ENCODE measurements at regions not wholly inside any gene's neighbourhood (a gene's known extent, or its start where the extent isn't known, plus 50 kb on each side); places are given as distances from the start of the nearest gene placed in this dataset.

DNA sequence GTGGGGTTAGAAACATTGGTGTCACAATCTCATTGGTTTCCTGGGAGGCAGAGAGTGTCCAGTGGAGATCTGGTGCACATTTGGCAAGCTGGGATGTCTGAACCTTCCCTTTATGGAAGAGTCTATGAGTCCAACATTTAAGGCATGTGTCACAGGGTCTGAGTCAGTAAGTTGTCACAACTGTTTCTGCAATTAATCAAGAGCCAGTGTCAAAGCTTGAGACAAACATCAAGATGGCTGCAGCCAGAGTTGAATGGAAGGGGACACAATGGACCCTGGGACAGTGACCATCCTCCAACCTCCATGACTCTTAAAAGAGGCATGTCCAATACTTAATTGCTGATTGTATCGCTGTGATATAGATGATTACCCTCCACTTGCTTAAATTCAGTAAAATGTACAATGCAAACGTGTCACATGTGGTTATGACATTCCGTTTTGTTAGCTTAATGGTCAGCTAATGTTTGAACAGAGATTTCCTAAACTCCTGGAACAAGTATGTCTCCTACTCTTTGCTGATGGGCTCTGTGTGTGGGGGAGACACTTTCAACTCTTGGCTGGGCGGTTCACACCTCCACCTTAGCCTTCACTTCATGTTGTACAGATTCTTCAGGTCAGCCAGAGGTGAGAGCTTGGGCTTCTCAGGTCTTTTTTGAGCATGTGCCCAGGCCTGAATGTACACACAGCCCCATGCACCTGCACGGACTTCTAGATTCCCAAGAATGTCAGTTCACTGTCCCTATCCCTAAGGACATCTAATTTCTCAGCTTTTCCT lies 79.9 kb upstream of the PRR23E start:
- H3K9ac ChIP-seq (ENCODE audit: insufficient read length, low read depth): no peak overlapping the region
- no peak for TF ChIP-seq YY1 (IDR thresholded peaks at IDR 0.05; ENCODE audit: insufficient read depth, insufficient read length)
- no peak for TF ChIP-seq ZNF274 (IDR thresholded peaks at IDR 0.05; ENCODE audit: low read depth, low read length)
- TF ChIP-seq SUZ12 (IDR thresholded peaks at IDR 0.05; ENCODE audit: extremely low read depth, insufficient read depth, insufficient read length): no peak
- DNase-seq (ENCODE audit: low read depth, low spot score): no peak
- H3K4me3 ChIP-seq (ENCODE audit: insufficient read length, low read depth): no peak overlapping the region
- peaks cover 7% of the 10 kb centered on the region for H3K4me1 ChIP-seq (ENCODE audit: insufficient read depth, insufficient read length)
- no peaks in the 10 kb centered on the region for H3K36me3 ChIP-seq (ENCODE audit: insufficient read depth, insufficient read length, low read length)
- H3K9me3 ChIP-seq (ENCODE audit: insufficient read depth, low read length): peaks cover 63% of the 10 kb centered on the region
- H3K27me3 ChIP-seq (ENCODE audit: insufficient read depth, insufficient read length): no peaks in the 10 kb centered on the region

GRCh38 chr3:127113571-127113891 lies 79.4 kb upstream of the PRR23E start:
- no peak for DNase-seq (ENCODE audit: low read depth, low spot score)
- no peak overlapping the region for H3K9ac ChIP-seq (ENCODE audit: insufficient read length, low read depth)
- H3K36me3 ChIP-seq (ENCODE audit: insufficient read depth, insufficient read length, low read length): no peaks in the 10 kb centered on the region
- H3K4me1 ChIP-seq (ENCODE audit: insufficient read depth, insufficient read length): peaks cover 7% of the 10 kb centered on the region
- H3K4me3 ChIP-seq (ENCODE audit: insufficient read length, low read depth): no peak overlapping the region
- TF ChIP-seq SUZ12 (IDR thresholded peaks at IDR 0.05; ENCODE audit: extremely low read depth, insufficient read depth, insufficient read length): no peak
- no peak for TF ChIP-seq ZNF274 (IDR thresholded peaks at IDR 0.05; ENCODE audit: low read depth, low read length)
- TF ChIP-seq YY1 (IDR thresholded peaks at IDR 0.05; ENCODE audit: insufficient read depth, insufficient read length): no peak
- peaks cover 63% of the 10 kb centered on the region for H3K9me3 ChIP-seq (ENCODE audit: insufficient read depth, low read length)
- H3K27me3 ChIP-seq (ENCODE audit: insufficient read depth, insufficient read length): no peaks in the 10 kb centered on the region

DNA sequence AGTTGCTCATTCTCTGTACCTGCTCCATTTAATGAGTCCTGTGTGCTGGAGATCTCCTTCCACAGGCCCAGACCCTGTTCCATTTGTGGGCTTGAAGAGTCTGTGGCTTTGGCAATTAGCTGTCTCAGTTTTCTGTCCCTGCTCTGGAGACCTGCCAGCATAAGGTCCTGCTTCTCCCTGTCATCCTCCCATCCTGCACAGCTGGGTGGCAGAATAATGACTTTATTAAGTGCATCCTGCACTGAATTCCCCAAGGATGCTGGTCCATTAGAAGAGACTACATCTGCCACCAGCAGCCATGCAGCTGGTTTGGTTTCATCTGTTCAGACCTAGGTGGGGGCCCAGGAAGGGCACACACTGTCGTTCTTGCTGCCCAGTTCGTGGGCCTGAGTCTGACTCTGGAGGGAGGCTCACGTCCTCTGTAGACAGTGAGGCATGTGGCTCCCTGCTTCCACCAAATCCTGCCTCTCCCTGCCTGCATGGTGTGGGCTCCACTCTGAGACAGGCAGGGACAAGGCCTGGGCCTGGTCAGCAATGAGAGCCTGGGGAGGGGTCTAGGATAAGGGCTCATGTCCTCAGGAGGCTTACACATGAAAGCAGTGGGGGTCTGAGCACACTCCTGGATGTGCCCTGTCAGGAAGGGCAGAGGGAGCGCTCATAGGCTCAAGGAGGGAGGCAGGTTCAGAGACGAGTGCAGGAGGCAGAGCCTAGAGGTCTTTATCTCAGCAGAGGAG lies 78.4 kb upstream of the PRR23E start:
- Histone ChIP-seq H3K9me3 (ENCODE audit: insufficient read depth, low read length) (peaks cover 55% of the 10 kb centered on the region), H3K27me3 (ENCODE audit: insufficient read depth, insufficient read length) (no peaks in the 10 kb centered on the region), H3K4me1 (ENCODE audit: insufficient read depth, insufficient read length) (peaks cover 7% of the 10 kb centered on the region), H3K4me3 (ENCODE audit: insufficient read length, low read depth) (no peak overlapping the region), H3K9ac (ENCODE audit: insufficient read length, low read depth) (no peak overlapping the region), H3K36me3 (ENCODE audit: insufficient read depth, insufficient read length, low read length) (no peaks in the 10 kb centered on the region)
- DNase-seq (ENCODE audit: low read depth, low spot score): no peak
- TF ChIP-seq YY1 (IDR thresholded peaks at IDR 0.05; ENCODE audit: insufficient read depth, insufficient read length): no peak
- TF ChIP-seq SUZ12 (IDR thresholded peaks at IDR 0.05; ENCODE audit: extremely low read depth, insufficient read depth, insufficient read length): no peak
- no peak for TF ChIP-seq ZNF274 (IDR thresholded peaks at IDR 0.05; ENCODE audit: low read depth, low read length)

- Histone ChIP-seq H3K36me3 (ENCODE audit: insufficient read depth, insufficient read length, low read length) (no peaks in the 10 kb centered on the region), H3K27me3 (ENCODE audit: insufficient read depth, insufficient read length) (no peaks in the 10 kb centered on the region), H3K4me3 (ENCODE audit: insufficient read length, low read depth) (no peak overlapping the region), H3K9me3 (ENCODE audit: insufficient read depth, low read length) (peaks cover 45% of the 10 kb centered on the region), H3K4me1 (ENCODE audit: insufficient read depth, insufficient read length) (peaks cover 7% of the 10 kb centered on the region), H3K9ac (ENCODE audit: insufficient read length, low read depth) (no peak overlapping the region)
- DNase-seq (ENCODE audit: low read depth, low spot score): no peak
- TF ChIP-seq ZNF274 (IDR thresholded peaks at IDR 0.05; ENCODE audit: low read depth, low read length) (no peak), YY1 (IDR thresholded peaks at IDR 0.05; ENCODE audit: insufficient read depth, insufficient read length) (no peak), SUZ12 (IDR thresholded peaks at IDR 0.05; ENCODE audit: extremely low read depth, insufficient read depth, insufficient read length) (no peak)
Measured at GRCh38 chr3:127115691-127116351, 77.1 kb upstream of the PRR23E start.

DNA sequence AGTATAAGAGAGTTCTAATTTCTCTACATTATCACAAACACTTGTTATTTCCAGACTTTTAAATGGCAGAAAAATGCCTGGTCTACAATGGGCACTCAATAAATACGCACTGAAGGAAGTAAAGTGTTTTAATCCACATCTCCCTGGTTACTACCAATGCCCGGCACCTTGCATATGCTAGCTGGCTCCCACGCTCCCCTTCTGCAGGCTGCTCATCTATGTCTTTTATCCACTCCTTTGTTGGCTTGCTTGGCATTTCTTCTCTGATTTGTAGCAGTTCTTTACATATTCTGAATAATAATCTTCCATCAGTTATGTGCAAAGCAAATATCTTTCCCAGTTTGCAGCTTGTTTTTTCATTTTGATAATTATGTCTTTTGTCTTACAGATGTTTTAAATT lies 74.6 kb upstream of the PRR23E start:
- no peak for DNase-seq (ENCODE audit: low read depth, low spot score)
- Histone ChIP-seq H3K4me1 (ENCODE audit: insufficient read depth, insufficient read length) (peaks cover 7% of the 10 kb centered on the region), H3K9me3 (ENCODE audit: insufficient read depth, low read length) (peaks cover 23% of the 10 kb centered on the region; the same call in 1 of the 2 replicates), H3K9ac (ENCODE audit: insufficient read length, low read depth) (no peak overlapping the region), H3K4me3 (ENCODE audit: insufficient read length, low read depth) (no peak overlapping the region), H3K36me3 (ENCODE audit: insufficient read depth, insufficient read length, low read length) (no peaks in the 10 kb centered on the region), H3K27me3 (ENCODE audit: insufficient read depth, insufficient read length) (no peaks in the 10 kb centered on the region)
- TF ChIP-seq SUZ12 (IDR thresholded peaks at IDR 0.05; ENCODE audit: extremely low read depth, insufficient read depth, insufficient read length) (no peak), YY1 (IDR thresholded peaks at IDR 0.05; ENCODE audit: insufficient read depth, insufficient read length) (no peak), ZNF274 (IDR thresholded peaks at IDR 0.05; ENCODE audit: low read depth, low read length) (no peak)

DNA sequence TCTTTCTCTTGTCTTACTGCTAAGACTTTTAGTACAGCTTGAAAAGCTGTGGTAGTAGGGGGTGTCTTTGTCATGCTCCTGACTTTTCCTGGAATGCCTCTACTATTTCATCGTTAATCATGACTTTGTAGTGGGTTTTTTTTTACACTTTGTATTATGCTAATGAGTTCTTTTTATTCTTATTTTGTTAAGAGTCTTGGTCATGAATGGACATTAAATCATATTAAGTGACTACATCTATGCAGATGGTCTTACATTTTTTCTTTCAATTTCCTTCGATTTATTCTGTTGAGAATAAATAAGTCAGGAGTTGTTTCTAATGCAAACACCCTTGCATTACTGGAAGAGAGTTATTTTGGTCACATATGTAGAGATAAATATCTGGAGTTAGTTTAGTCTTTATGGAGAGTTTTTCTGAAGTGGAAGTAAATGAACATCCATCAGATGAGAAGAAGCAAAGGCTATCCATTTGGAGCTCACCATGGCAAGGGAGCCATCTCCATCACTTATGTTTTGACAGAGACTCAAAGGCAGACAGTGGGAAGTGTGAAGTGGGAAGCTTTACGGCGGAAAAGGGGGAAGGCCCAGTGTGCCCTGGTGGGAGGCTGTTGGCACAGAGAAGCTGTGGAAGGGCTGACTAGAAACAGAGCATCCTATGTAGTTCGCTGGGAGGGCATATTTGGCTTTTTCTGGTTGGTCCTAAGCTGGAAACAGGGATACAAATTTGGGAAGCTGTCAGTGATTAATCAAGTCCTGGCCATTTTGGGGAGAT lies 73.1 kb upstream of the PRR23E start:
- Histone ChIP-seq H3K4me3 (ENCODE audit: insufficient read length, low read depth) (no peak overlapping the region), H3K36me3 (ENCODE audit: insufficient read depth, insufficient read length, low read length) (no peaks in the 10 kb centered on the region), H3K4me1 (ENCODE audit: insufficient read depth, insufficient read length) (peaks cover 2% of the 10 kb centered on the region), H3K27me3 (ENCODE audit: insufficient read depth, insufficient read length) (no peaks in the 10 kb centered on the region), H3K9ac (ENCODE audit: insufficient read length, low read depth) (no peak overlapping the region), H3K9me3 (ENCODE audit: insufficient read depth, low read length) (peaks cover 8% of the 10 kb centered on the region; the same call in 1 of the 2 replicates)
- DNase-seq (ENCODE audit: low read depth, low spot score): no peak
- TF ChIP-seq SUZ12 (IDR thresholded peaks at IDR 0.05; ENCODE audit: extremely low read depth, insufficient read depth, insufficient read length) (no peak), YY1 (IDR thresholded peaks at IDR 0.05; ENCODE audit: insufficient read depth, insufficient read length) (no peak), ZNF274 (IDR thresholded peaks at IDR 0.05; ENCODE audit: low read depth, low read length) (no peak)

Measured in NT2/D1 (cell line).